HG03175 (cell line): ENCODE measurements at regions not wholly inside any gene's neighbourhood (a gene's known extent, or its start where the extent isn't known, plus 50 kb on each side); places are given as distances from the start of the nearest gene placed in this dataset.
"Not testable (repeated sequence)": the region's sequence is repeated elsewhere in the genome, so short reads cannot be mapped to it uniquely, and the experiment has no call there.

Source experiments
- ATAC-seq: cut with Tn5 transposase; IDR thresholded peaks from one replicate; pipeline ENCODE4 v1.9.1; 2021; ENCODE audit warnings: mild to moderate bottlenecking, moderate library complexity; ENCODE audit not compliant: unreplicated experiment

- no peak for ATAC-seq
Measured at GRCh38 chr2:8555543-8555942, 126.3 kb upstream of the ID2 start.

GRCh38 chr2:8558096-8558495, 123.8 kb upstream of the ID2 start:
- no peak for ATAC-seq

- no peak for ATAC-seq
Measured at GRCh38 chr2:8558956-8559355, 122.9 kb upstream of the ID2 start.

- no peak for ATAC-seq
Measured at GRCh38 chr2:8559805-8560204, 122.1 kb upstream of the ID2 start.

- not testable (repeated sequence) for ATAC-seq
Measured at GRCh38 chr2:8561692-8562091, 120.2 kb upstream of the ID2 start.

GRCh38 chr2:8563814-8564474, 117.9 kb upstream of the ID2 start:
- ATAC-seq, result no peak

- no peak for ATAC-seq
Measured at GRCh38 chr2:8564475-8564874, 117.4 kb upstream of the ID2 start.

- ATAC-seq, result no peak
Measured at GRCh38 chr2:8565399-8566154, 116.3 kb upstream of the ID2 start.

GRCh38 chr2:8566155-8566670, 115.6 kb upstream of the ID2 start:
- no peak for ATAC-seq

- ATAC-seq, result no peak
Measured at GRCh38 chr2:8566774-8567468, 114.9 kb upstream of the ID2 start.

GRCh38 chr2:8567469-8568260, 114.2 kb upstream of the ID2 start:
- no peak for ATAC-seq

GRCh38 chr2:8568543-8569302, 113.1 kb upstream of the ID2 start:
- ATAC-seq, result no peak

GRCh38 chr2:8569332-8569930, 112.4 kb upstream of the ID2 start:
- no peak for ATAC-seq

GRCh38 chr2:8570637-8571036, 111.2 kb upstream of the ID2 start:
- ATAC-seq, result no peak

GRCh38 chr2:8571301-8571791, 110.5 kb upstream of the ID2 start:
- ATAC-seq, result no peak

GRCh38 chr2:8571792-8572499, 109.9 kb upstream of the ID2 start:
- ATAC-seq, result no peak

GRCh38 chr2:8572712-8573233, 109.1 kb upstream of the ID2 start:
- ATAC-seq, result no peak

- ATAC-seq, result no peak
Measured at GRCh38 chr2:8573234-8573941, 108.5 kb upstream of the ID2 start.
